Liver (tissue), 7 donors: ENCODE measurements at regions not wholly inside any gene's neighbourhood (a gene's known extent, or its start where the extent isn't known, plus 50 kb on each side); places are given as distances from the start of the nearest gene placed in this dataset.

Source experiments
- DNase-seq: peaks from one replicate; pipeline ENCODE4 v3.0.0-alpha.2; 2017; ENCODE audit warnings: low spot score
- H3K27ac ChIP-seq, 2 donors: one replicate each; pipeline ENCODE4 v1.7.0; 2013; ENCODE audit warnings: inconsistent platforms in 2 of 2, low read length in 2 of 2, control low read depth in 1 of 2, low read depth in 1 of 2, mild to moderate bottlenecking in 1 of 2
- H3K27me3 ChIP-seq, 4 donors: one replicate each; pipeline versions ENCODE4 v1.6.1 to v1.7.0; 2013; ENCODE audit warnings: low read length in 3 of 4, inconsistent platforms in 1 of 4, mild to moderate bottlenecking in 1 of 4, moderate library complexity in 1 of 4; ENCODE audit not compliant: control insufficient read depth in 4 of 4, insufficient read depth in 4 of 4
- H3K36me3 ChIP-seq, 4 donors: one replicate each; pipeline versions ENCODE4 v1.6.1 to v1.7.0; 2013; ENCODE audit warnings: low read length in 3 of 4, mild to moderate bottlenecking in 3 of 4, low read depth in 1 of 4, moderate library complexity in 1 of 4; ENCODE audit not compliant: control insufficient read depth in 4 of 4, insufficient read depth in 3 of 4
- H3K4me1 ChIP-seq, 4 donors: one replicate each; pipeline versions ENCODE4 v1.6.1 to v1.7.0; 2013; ENCODE audit warnings: low read length in 3 of 4, mild to moderate bottlenecking in 3 of 4, moderate library complexity in 1 of 4; ENCODE audit not compliant: control insufficient read depth in 4 of 4, insufficient read depth in 4 of 4
- H3K4me3 ChIP-seq, 3 donors: one replicate each; pipeline versions ENCODE4 v1.6.1 to v1.7.0; 2013; ENCODE audit warnings: low read length in 3 of 3, control low read depth in 1 of 3, low read depth in 1 of 3, mild to moderate bottlenecking in 1 of 3
- H3K9ac ChIP-seq, 2 donors: one replicate each; pipeline ENCODE4 v1.7.0; 2013; ENCODE audit warnings: low read length in 2 of 2, mild to moderate bottlenecking in 2 of 2, moderate library complexity in 2 of 2, control low read depth in 1 of 2, low read depth in 1 of 2
- H3K9me3 ChIP-seq, 4 donors: one replicate each; pipeline versions ENCODE4 v1.6.1 to v1.7.0; 2013; ENCODE audit warnings: low read length in 3 of 4; ENCODE audit not compliant: control insufficient read depth in 4 of 4
- EGR1 ChIP-seq, 2 donors: IDR thresholded peaks; 2 replicates each; pipeline ENCODE4 v1.6.1; 2016 to 2018; ENCODE audit warnings: antibody characterized with exemption in 2 of 2, low read depth in 2 of 2
- FOXA1 ChIP-seq: IDR thresholded peaks from 2 replicates; pipeline ENCODE4 v1.6.1; 2016; ENCODE audit warnings: antibody characterized with exemption
- FOXA2 ChIP-seq: IDR thresholded peaks from 2 replicates; pipeline ENCODE4 v1.6.1; 2016; ENCODE audit warnings: antibody characterized with exemption
- GABPA ChIP-seq, 2 donors: IDR thresholded peaks in 1 of 2; conservative IDR thresholded peaks in 1 of 2; 2 replicates each; pipeline ENCODE4 v1.6.1; 2016; ENCODE audit warnings: antibody characterized with exemption in 2 of 2, mild to moderate bottlenecking in 1 of 2, moderate library complexity in 1 of 2
- HNF4A ChIP-seq, 2 donors: conservative IDR thresholded peaks; 2 replicates each; pipeline ENCODE4 v1.6.1; 2016; ENCODE audit warnings: antibody characterized with exemption in 2 of 2, mild to moderate bottlenecking in 2 of 2
- HNF4G ChIP-seq: IDR thresholded peaks from 2 replicates; pipeline ENCODE4 v1.6.1; 2016; ENCODE audit warnings: antibody characterized with exemption
- JUND ChIP-seq, 2 donors: IDR thresholded peaks; 2 replicates each; pipeline ENCODE4 v1.6.1; 2016; ENCODE audit warnings: antibody characterized with exemption in 2 of 2
- NR2F2 ChIP-seq: IDR thresholded peaks from 2 replicates; pipeline ENCODE4 v1.6.1; 2016; ENCODE audit warnings: antibody characterized with exemption
- RAD21 ChIP-seq, 2 donors: IDR thresholded peaks; 2 replicates each; pipeline ENCODE4 v1.6.1; 2016; ENCODE audit warnings: antibody characterized with exemption in 2 of 2, mild to moderate bottlenecking in 2 of 2
- RXRA ChIP-seq, 2 donors: IDR thresholded peaks; 2 replicates each; pipeline ENCODE4 v1.6.1; 2017 to 2018; ENCODE audit warnings: antibody characterized with exemption in 2 of 2, mild to moderate bottlenecking in 1 of 2
- SP1 ChIP-seq: IDR thresholded peaks from 2 replicates; pipeline ENCODE4 v1.6.1; 2018; ENCODE audit warnings: antibody characterized with exemption, mild to moderate bottlenecking
- TAF1 ChIP-seq: conservative IDR thresholded peaks from 2 replicates; pipeline ENCODE4 v1.6.1; 2016; ENCODE audit warnings: antibody characterized with exemption, mild to moderate bottlenecking
- WGBS: extraction: QIAGEN DNeasy Blood & Tissue Kit; methylation state at CpG from one replicate; pipeline ENCODE4 v1.1.7; 2013; 5-methylcytosine and 5-hydroxymethylcytosine counted together
- TF ChIP-seq, protein P1 (sequence below): IDR thresholded peaks from 2 replicates; pipeline ENCODE4 v1.6.1; 2016; ENCODE audit warnings: antibody characterized with exemption
- TF ChIP-seq, protein P2 (sequence below): IDR thresholded peaks from 2 replicates; pipeline ENCODE4 v1.6.1; 2016; ENCODE audit warnings: antibody characterized with exemption, mild to moderate bottlenecking
- TF ChIP-seq, protein P3 (sequence below): IDR thresholded peaks from 2 replicates; pipeline ENCODE4 v1.6.1; 2016; ENCODE audit warnings: antibody characterized with exemption
- TF ChIP-seq, protein P4 (sequence below): IDR thresholded peaks from 2 replicates; pipeline ENCODE4 v1.6.1; 2016; ENCODE audit warnings: antibody characterized with exemption
- donor health status: healthy.
- donor health status: healthy.
- donor health status: healthy.
- donor health status: healthy.

DNA sequence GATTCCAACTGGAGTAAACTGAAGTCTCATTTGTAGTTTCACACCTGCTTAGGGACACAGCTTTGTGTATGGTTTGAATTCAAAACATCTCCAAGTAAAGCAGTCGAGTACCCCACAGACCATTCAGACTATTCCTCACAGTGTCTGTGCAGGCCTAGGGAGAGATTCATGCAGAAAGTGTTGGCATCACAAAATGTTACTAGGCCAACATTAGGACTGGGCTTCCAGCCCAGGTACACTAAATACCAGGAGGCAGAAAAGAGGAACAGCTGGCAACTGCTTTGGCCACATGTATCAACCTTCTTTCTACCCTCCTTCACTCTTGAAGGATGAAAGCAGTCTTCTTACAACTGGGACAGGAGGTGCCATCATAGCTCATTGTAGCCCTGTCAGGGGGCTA, 270.4 kb upstream of the TMEFF2 start:
- H3K27me3 ChIP-seq, result no peaks in the 10 kb centered on the region
- H3K36me3 ChIP-seq, result no peaks in the 10 kb centered on the region
- no peak for TF ChIP-seq HNF4G
- no peak for TF ChIP-seq TAF1
- TF ChIP-seq GABPA (IDR thresholded peaks at IDR 0.05 in 1 of 2, conservative IDR thresholded peaks at IDR 0.05 in 1 of 2), result no peak
- TF ChIP-seq, protein P1, sequence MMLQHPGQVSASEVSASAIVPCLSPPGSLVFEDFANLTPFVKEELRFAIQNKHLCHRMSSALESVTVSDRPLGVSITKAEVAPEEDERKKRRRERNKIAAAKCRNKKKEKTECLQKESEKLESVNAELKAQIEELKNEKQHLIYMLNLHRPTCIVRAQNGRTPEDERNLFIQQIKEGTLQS, result no peak
- TF ChIP-seq FOXA2, result no peak
- TF ChIP-seq FOXA1, result no peak
- TF ChIP-seq HNF4A (conservative IDR thresholded peaks at IDR 0.05), result no peak
- no peak for TF ChIP-seq NR2F2
- no peak for TF ChIP-seq JUND (IDR thresholded peaks at IDR 0.05)
- TF ChIP-seq, protein P2, sequence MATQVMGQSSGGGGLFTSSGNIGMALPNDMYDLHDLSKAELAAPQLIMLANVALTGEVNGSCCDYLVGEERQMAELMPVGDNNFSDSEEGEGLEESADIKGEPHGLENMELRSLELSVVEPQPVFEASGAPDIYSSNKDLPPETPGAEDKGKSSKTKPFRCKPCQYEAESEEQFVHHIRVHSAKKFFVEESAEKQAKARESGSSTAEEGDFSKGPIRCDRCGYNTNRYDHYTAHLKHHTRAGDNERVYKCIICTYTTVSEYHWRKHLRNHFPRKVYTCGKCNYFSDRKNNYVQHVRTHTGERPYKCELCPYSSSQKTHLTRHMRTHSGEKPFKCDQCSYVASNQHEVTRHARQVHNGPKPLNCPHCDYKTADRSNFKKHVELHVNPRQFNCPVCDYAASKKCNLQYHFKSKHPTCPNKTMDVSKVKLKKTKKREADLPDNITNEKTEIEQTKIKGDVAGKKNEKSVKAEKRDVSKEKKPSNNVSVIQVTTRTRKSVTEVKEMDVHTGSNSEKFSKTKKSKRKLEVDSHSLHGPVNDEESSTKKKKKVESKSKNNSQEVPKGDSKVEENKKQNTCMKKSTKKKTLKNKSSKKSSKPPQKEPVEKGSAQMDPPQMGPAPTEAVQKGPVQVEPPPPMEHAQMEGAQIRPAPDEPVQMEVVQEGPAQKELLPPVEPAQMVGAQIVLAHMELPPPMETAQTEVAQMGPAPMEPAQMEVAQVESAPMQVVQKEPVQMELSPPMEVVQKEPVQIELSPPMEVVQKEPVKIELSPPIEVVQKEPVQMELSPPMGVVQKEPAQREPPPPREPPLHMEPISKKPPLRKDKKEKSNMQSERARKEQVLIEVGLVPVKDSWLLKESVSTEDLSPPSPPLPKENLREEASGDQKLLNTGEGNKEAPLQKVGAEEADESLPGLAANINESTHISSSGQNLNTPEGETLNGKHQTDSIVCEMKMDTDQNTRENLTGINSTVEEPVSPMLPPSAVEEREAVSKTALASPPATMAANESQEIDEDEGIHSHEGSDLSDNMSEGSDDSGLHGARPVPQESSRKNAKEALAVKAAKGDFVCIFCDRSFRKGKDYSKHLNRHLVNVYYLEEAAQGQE, result no peak
- no peak for TF ChIP-seq SP1
- TF ChIP-seq, protein P3, sequence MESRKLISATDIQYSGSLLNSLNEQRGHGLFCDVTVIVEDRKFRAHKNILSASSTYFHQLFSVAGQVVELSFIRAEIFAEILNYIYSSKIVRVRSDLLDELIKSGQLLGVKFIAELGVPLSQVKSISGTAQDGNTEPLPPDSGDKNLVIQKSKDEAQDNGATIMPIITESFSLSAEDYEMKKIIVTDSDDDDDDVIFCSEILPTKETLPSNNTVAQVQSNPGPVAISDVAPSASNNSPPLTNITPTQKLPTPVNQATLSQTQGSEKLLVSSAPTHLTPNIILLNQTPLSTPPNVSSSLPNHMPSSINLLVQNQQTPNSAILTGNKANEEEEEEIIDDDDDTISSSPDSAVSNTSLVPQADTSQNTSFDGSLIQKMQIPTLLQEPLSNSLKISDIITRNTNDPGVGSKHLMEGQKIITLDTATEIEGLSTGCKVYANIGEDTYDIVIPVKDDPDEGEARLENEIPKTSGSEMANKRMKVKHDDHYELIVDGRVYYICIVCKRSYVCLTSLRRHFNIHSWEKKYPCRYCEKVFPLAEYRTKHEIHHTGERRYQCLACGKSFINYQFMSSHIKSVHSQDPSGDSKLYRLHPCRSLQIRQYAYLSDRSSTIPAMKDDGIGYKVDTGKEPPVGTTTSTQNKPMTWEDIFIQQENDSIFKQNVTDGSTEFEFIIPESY, result no peak
- TF ChIP-seq, protein P4, sequence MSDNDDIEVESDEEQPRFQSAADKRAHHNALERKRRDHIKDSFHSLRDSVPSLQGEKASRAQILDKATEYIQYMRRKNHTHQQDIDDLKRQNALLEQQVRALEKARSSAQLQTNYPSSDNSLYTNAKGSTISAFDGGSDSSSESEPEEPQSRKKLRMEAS, result no peak
- no peak overlapping the region for H3K4me3 ChIP-seq
- H3K4me1 ChIP-seq, result no peaks in the 10 kb centered on the region
- H3K9me3 ChIP-seq, result no peaks in the 10 kb centered on the region
- H3K27ac ChIP-seq, result no peak overlapping the region
- WGBS, result 82% methylated on average over 1 of the region's 1 CpG
- no peak for DNase-seq
- no peak overlapping the region for H3K9ac ChIP-seq

DNA sequence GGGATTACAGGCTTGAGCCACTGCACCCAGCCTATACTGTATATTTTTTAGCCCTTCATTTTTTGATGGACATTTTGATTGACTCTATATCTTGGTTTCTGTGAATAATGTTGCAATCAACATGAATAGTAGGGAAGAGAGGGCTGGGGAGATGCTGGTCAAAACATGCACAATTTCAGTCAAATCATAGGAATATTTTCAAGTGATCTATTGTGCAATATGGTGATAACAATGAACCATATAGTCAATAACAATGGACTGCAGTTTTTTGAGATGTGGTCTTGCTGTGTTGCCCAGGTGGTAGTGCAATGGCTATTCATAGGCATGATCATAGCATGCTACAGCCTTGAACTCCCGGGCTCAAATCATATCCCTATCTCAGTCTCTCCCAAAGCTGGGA, 264.7 kb upstream of the TMEFF2 start:
- no peaks in the 10 kb centered on the region for H3K36me3 ChIP-seq
- H3K4me1 ChIP-seq, result peaks cover 0 to 1% (median 0%) of the 10 kb centered on the region in 4 donors
- no peak overlapping the region for H3K27ac ChIP-seq
- DNase-seq, result no peak
- H3K9me3 ChIP-seq, result no peaks in the 10 kb centered on the region
- no peak for TF ChIP-seq RXRA (IDR thresholded peaks at IDR 0.05)
- H3K27me3 ChIP-seq, result no peaks in the 10 kb centered on the region
- WGBS, result 92% methylated on average over 1 of the region's 1 CpG
- H3K4me3 ChIP-seq, result no peak overlapping the region
- H3K9ac ChIP-seq, result no peak overlapping the region

DNA sequence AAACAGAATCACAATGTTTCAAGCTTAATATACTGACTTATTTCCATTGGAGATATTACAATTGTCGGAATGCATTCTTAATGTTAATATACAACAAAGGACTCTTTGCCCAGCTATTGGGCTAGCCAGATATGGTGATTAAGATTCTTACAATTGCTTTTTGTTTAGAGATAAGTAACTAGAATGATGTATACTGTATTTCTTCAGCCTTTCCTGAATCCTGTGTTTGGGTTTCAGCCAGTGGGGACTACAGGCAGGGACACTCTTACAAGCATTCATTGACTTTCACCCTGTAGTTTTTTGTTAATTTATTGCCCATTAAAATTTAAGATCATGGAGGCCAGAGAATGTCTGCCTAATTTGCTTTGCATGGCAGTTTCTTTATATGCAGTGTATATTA, 254.1 kb upstream of the TMEFF2 start:
- WGBS, result 96% methylated on average over 1 of the region's 1 CpG
- Histone ChIP-seq H3K27me3 (no peaks in the 10 kb centered on the region), H3K36me3 (no peaks in the 10 kb centered on the region), H3K9me3 (no peaks in the 10 kb centered on the region), H3K4me1 (peaks cover 0 to 9% (median 5%) of the 10 kb centered on the region in 4 donors), H3K27ac (no peak overlapping the region), H3K9ac (no peak overlapping the region), H3K4me3 (no peak overlapping the region)
- DNase-seq, result no peak
- TF ChIP-seq HNF4A (conservative IDR thresholded peaks at IDR 0.05) (no peak), SP1 (no peak), TAF1 (no peak), JUND (IDR thresholded peaks at IDR 0.05) (no peak), RAD21 (IDR thresholded peaks at IDR 0.05) (no peak), EGR1 (IDR thresholded peaks at IDR 0.05; ENCODE audit: low read depth in 2 of 2) (no peak)
- TF ChIP-seq, protein P3, result no peak
- TF ChIP-seq, protein P1, result no peak
- TF ChIP-seq, protein P4, result no peak
- TF ChIP-seq, protein P2, result no peak
